ENCODE measurements at regions not wholly inside any gene's neighbourhood (a gene's known extent, or its start where the extent isn't known, plus 50 kb on each side); places are given as distances from the start of the nearest gene placed in this dataset.

GRCh38 chr5:81895307-81895706 lies 76.5 kb upstream of the ATG10 start:
- no peak overlapping the region for H3K27ac ChIP-seq (ENCODE audit: low read depth, low read length)
- no peak overlapping the region for H3K4me3 ChIP-seq (ENCODE audit: low read length)
- no peaks in the 10 kb centered on the region for H3K27me3 ChIP-seq (ENCODE audit: control insufficient read depth, insufficient read depth, low read length)
- no peak overlapping the region for H3K9ac ChIP-seq (ENCODE audit: low read length)
- H3K4me1 ChIP-seq (ENCODE audit: control insufficient read depth, insufficient read depth, low read length): no peaks in the 10 kb centered on the region
- H3K36me3 ChIP-seq (ENCODE audit: control insufficient read depth, insufficient read depth, low read length): no peaks in the 10 kb centered on the region

- Histone ChIP-seq H3K36me3 (ENCODE audit: control insufficient read depth, insufficient read depth, low read length) (no peaks in the 10 kb centered on the region), H3K9ac (ENCODE audit: low read length) (no peak overlapping the region), H3K4me3 (ENCODE audit: low read length) (no peak overlapping the region)
Measured at GRCh38 chr5:81893961-81894360, 77.9 kb upstream of the ATG10 start.

GRCh38 chr5:81884871-81885270 lies 87.0 kb upstream of the ATG10 start:
- no peaks in the 10 kb centered on the region for H3K27me3 ChIP-seq (ENCODE audit: control insufficient read depth, insufficient read depth, low read length)
- H3K36me3 ChIP-seq (ENCODE audit: control insufficient read depth, insufficient read depth, low read length): no peaks in the 10 kb centered on the region
- H3K4me1 ChIP-seq (ENCODE audit: control insufficient read depth, insufficient read depth, low read length): no peaks in the 10 kb centered on the region
- H3K9ac ChIP-seq (ENCODE audit: low read length): no peak overlapping the region
- H3K4me3 ChIP-seq (ENCODE audit: low read length): no peak overlapping the region
- H3K27ac ChIP-seq (ENCODE audit: low read depth, low read length): no peak overlapping the region

More at GRCh38 chr5:81893961-81894360, 77.9 kb upstream of the ATG10 start:
- no peaks in the 10 kb centered on the region for H3K4me1 ChIP-seq (ENCODE audit: control insufficient read depth, insufficient read depth, low read length)
- H3K27ac ChIP-seq (ENCODE audit: low read depth, low read length): no peak overlapping the region
- no peaks in the 10 kb centered on the region for H3K27me3 ChIP-seq (ENCODE audit: control insufficient read depth, insufficient read depth, low read length)

GRCh38 chr5:81883371-81883770 lies 88.5 kb upstream of the ATG10 start:
- no peak overlapping the region for H3K27ac ChIP-seq (ENCODE audit: low read depth, low read length)
- no peak overlapping the region for H3K4me3 ChIP-seq (ENCODE audit: low read length)
- no peaks in the 10 kb centered on the region for H3K4me1 ChIP-seq (ENCODE audit: control insufficient read depth, insufficient read depth, low read length)
- H3K27me3 ChIP-seq (ENCODE audit: control insufficient read depth, insufficient read depth, low read length): no peaks in the 10 kb centered on the region
- no peak overlapping the region for H3K9ac ChIP-seq (ENCODE audit: low read length)
- no peaks in the 10 kb centered on the region for H3K36me3 ChIP-seq (ENCODE audit: control insufficient read depth, insufficient read depth, low read length)

GRCh38 chr5:81881595-81881994 lies 90.2 kb upstream of the ATG10 start:
- Histone ChIP-seq H3K27ac (ENCODE audit: low read depth, low read length) (no peak overlapping the region), H3K4me1 (ENCODE audit: control insufficient read depth, insufficient read depth, low read length) (no peaks in the 10 kb centered on the region), H3K4me3 (ENCODE audit: low read length) (no peak overlapping the region), H3K36me3 (ENCODE audit: control insufficient read depth, insufficient read depth, low read length) (no peaks in the 10 kb centered on the region), H3K9ac (ENCODE audit: low read length) (no peak overlapping the region), H3K27me3 (ENCODE audit: control insufficient read depth, insufficient read depth, low read length) (no peaks in the 10 kb centered on the region)

- Histone ChIP-seq H3K36me3 (ENCODE audit: control insufficient read depth, insufficient read depth, low read length) (no peaks in the 10 kb centered on the region), H3K4me1 (ENCODE audit: control insufficient read depth, insufficient read depth, low read length) (no peaks in the 10 kb centered on the region), H3K4me3 (ENCODE audit: low read length) (no peak overlapping the region), H3K9ac (ENCODE audit: low read length) (no peak overlapping the region), H3K27me3 (ENCODE audit: control insufficient read depth, insufficient read depth, low read length) (no peaks in the 10 kb centered on the region), H3K27ac (ENCODE audit: low read depth, low read length) (no peak overlapping the region)
Measured at GRCh38 chr5:81879936-81880335, 91.9 kb upstream of the ATG10 start.

GRCh38 chr5:81878333-81878732 lies 93.5 kb upstream of the ATG10 start:
- Histone ChIP-seq H3K4me3 (ENCODE audit: low read length) (no peak overlapping the region), H3K27ac (ENCODE audit: low read depth, low read length) (no peak overlapping the region), H3K9ac (ENCODE audit: low read length) (no peak overlapping the region), H3K4me1 (ENCODE audit: control insufficient read depth, insufficient read depth, low read length) (no peaks in the 10 kb centered on the region), H3K27me3 (ENCODE audit: control insufficient read depth, insufficient read depth, low read length) (no peaks in the 10 kb centered on the region), H3K36me3 (ENCODE audit: control insufficient read depth, insufficient read depth, low read length) (no peaks in the 10 kb centered on the region)

- no peak overlapping the region for H3K4me3 ChIP-seq (ENCODE audit: low read length)
- H3K4me1 ChIP-seq (ENCODE audit: control insufficient read depth, insufficient read depth, low read length): no peaks in the 10 kb centered on the region
- no peaks in the 10 kb centered on the region for H3K36me3 ChIP-seq (ENCODE audit: control insufficient read depth, insufficient read depth, low read length)
- no peak overlapping the region for H3K9ac ChIP-seq (ENCODE audit: low read length)
- H3K27ac ChIP-seq (ENCODE audit: low read depth, low read length): no peak overlapping the region
- H3K27me3 ChIP-seq (ENCODE audit: control insufficient read depth, insufficient read depth, low read length): no peaks in the 10 kb centered on the region
Measured at GRCh38 chr5:81866994-81867393, 104.8 kb upstream of the ATG10 start.

- H3K4me1 ChIP-seq (ENCODE audit: control insufficient read depth, insufficient read depth, low read length): peaks cover 8% of the 10 kb centered on the region
- H3K27ac ChIP-seq (ENCODE audit: low read depth, low read length): no peak overlapping the region
- no peak overlapping the region for H3K4me3 ChIP-seq (ENCODE audit: low read length)
- no peaks in the 10 kb centered on the region for H3K27me3 ChIP-seq (ENCODE audit: control insufficient read depth, insufficient read depth, low read length)
- H3K9ac ChIP-seq (ENCODE audit: low read length): no peak overlapping the region
- no peaks in the 10 kb centered on the region for H3K36me3 ChIP-seq (ENCODE audit: control insufficient read depth, insufficient read depth, low read length)
Measured at GRCh38 chr5:81860778-81861177, 109.9 kb upstream of the SSBP2 start.

- Histone ChIP-seq H3K4me3 (ENCODE audit: low read length) (no peak overlapping the region), H3K27me3 (ENCODE audit: control insufficient read depth, insufficient read depth, low read length) (no peaks in the 10 kb centered on the region), H3K4me1 (ENCODE audit: control insufficient read depth, insufficient read depth, low read length) (peaks cover 8% of the 10 kb centered on the region), H3K9ac (ENCODE audit: low read length) (no peak overlapping the region), H3K27ac (ENCODE audit: low read depth, low read length) (no peak overlapping the region), H3K36me3 (ENCODE audit: control insufficient read depth, insufficient read depth, low read length) (no peaks in the 10 kb centered on the region)
Measured at GRCh38 chr5:81859624-81860023, 108.7 kb upstream of the SSBP2 start.

GRCh38 chr5:81856948-81857928 lies 106.3 kb upstream of the SSBP2 start:
- Histone ChIP-seq H3K4me3 (ENCODE audit: low read length) (peak overlapping the region; percentile 4), H3K4me1 (ENCODE audit: control insufficient read depth, insufficient read depth, low read length) (peaks cover 13% of the 10 kb centered on the region), H3K27ac (ENCODE audit: low read depth, low read length) (peak overlapping the region; percentile 55), H3K9ac (ENCODE audit: low read length) (no peak overlapping the region), H3K27me3 (ENCODE audit: control insufficient read depth, insufficient read depth, low read length) (no peaks in the 10 kb centered on the region), H3K36me3 (ENCODE audit: control insufficient read depth, insufficient read depth, low read length) (no peaks in the 10 kb centered on the region)

GRCh38 chr5:81855591-81855990 lies 104.7 kb upstream of the SSBP2 start:
- Histone ChIP-seq H3K4me1 (ENCODE audit: control insufficient read depth, insufficient read depth, low read length) (peaks cover 20% of the 10 kb centered on the region), H3K4me3 (ENCODE audit: low read length) (no peak overlapping the region), H3K27me3 (ENCODE audit: control insufficient read depth, insufficient read depth, low read length) (no peaks in the 10 kb centered on the region), H3K9ac (ENCODE audit: low read length) (no peak overlapping the region), H3K36me3 (ENCODE audit: control insufficient read depth, insufficient read depth, low read length) (no peaks in the 10 kb centered on the region), H3K27ac (ENCODE audit: low read depth, low read length) (no peak overlapping the region)

- H3K36me3 ChIP-seq (ENCODE audit: control insufficient read depth, insufficient read depth, low read length): no peaks in the 10 kb centered on the region
- no peak overlapping the region for H3K9ac ChIP-seq (ENCODE audit: low read length)
- H3K27ac ChIP-seq (ENCODE audit: low read depth, low read length): no peak overlapping the region
- no peaks in the 10 kb centered on the region for H3K27me3 ChIP-seq (ENCODE audit: control insufficient read depth, insufficient read depth, low read length)
- H3K4me1 ChIP-seq (ENCODE audit: control insufficient read depth, insufficient read depth, low read length): peaks cover 27% of the 10 kb centered on the region
- no peak overlapping the region for H3K4me3 ChIP-seq (ENCODE audit: low read length)
Measured at GRCh38 chr5:81854915-81855314, 104.0 kb upstream of the SSBP2 start.
